ENCODE measurements at regions not wholly inside any gene's neighbourhood (a gene's known extent, or its start where the extent isn't known, plus 50 kb on each side); places are given as distances from the start of the nearest gene placed in this dataset.

GRCh38 chr6:103000688-103001087 is 1607.2 kb downstream of the GRIK2 start:
- H3K4me1 ChIP-seq (ENCODE audit: insufficient read depth, low read length, severe bottlenecking), result peaks cover 25% of the 10 kb centered on the region
- no peaks in the 10 kb centered on the region for H3F3A ChIP-seq (ENCODE audit: insufficient read depth, low read length)
- peak overlapping the region; percentile 99 for H2AFZ ChIP-seq (ENCODE audit: low read length)
- H3K79me2 ChIP-seq (ENCODE audit: insufficient read depth, low read length), result no peaks in the 10 kb centered on the region
- TF ChIP-seq EZH2 (IDR thresholded peaks at IDR 0.05; ENCODE audit: borderline replicate concordance, low read length), result no peak
- TF ChIP-seq, protein P1, sequence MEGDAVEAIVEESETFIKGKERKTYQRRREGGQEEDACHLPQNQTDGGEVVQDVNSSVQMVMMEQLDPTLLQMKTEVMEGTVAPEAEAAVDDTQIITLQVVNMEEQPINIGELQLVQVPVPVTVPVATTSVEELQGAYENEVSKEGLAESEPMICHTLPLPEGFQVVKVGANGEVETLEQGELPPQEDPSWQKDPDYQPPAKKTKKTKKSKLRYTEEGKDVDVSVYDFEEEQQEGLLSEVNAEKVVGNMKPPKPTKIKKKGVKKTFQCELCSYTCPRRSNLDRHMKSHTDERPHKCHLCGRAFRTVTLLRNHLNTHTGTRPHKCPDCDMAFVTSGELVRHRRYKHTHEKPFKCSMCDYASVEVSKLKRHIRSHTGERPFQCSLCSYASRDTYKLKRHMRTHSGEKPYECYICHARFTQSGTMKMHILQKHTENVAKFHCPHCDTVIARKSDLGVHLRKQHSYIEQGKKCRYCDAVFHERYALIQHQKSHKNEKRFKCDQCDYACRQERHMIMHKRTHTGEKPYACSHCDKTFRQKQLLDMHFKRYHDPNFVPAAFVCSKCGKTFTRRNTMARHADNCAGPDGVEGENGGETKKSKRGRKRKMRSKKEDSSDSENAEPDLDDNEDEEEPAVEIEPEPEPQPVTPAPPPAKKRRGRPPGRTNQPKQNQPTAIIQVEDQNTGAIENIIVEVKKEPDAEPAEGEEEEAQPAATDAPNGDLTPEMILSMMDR (IDR thresholded peaks at IDR 0.05; ENCODE audit: low read length), result no peak
- 0 out of 2 replicates have a peak, but pooled peaks cover 3% of the 10 kb centered on the region for H3K9me3 ChIP-seq (ENCODE audit: low read length)
- H3K27ac ChIP-seq (ENCODE audit: low read depth, low read length, poor library complexity, severe bottlenecking), result no peak overlapping the region
- H3K9ac ChIP-seq (ENCODE audit: low read length), result peak overlapping the region; percentile 27; the same call in 1 of the 2 replicates
- no peaks in the 10 kb centered on the region for H4K20me1 ChIP-seq (ENCODE audit: insufficient read depth, low read length)
- H3K36me3 ChIP-seq (ENCODE audit: insufficient read depth, low read length), result no peaks in the 10 kb centered on the region
- no peaks in the 10 kb centered on the region for H3K27me3 ChIP-seq (ENCODE audit: insufficient read depth, low read length)
- H3K9me2 ChIP-seq (ENCODE audit: low read depth, low read length), result no peaks in the 10 kb centered on the region
- peak overlapping the region; percentile 65 for H3K4me2 ChIP-seq (ENCODE audit: low read length)
- H3K4me3 ChIP-seq (ENCODE audit: low read depth, low read length, poor library complexity, severe bottlenecking), result peak overlapping the region; percentile 23

DNA sequence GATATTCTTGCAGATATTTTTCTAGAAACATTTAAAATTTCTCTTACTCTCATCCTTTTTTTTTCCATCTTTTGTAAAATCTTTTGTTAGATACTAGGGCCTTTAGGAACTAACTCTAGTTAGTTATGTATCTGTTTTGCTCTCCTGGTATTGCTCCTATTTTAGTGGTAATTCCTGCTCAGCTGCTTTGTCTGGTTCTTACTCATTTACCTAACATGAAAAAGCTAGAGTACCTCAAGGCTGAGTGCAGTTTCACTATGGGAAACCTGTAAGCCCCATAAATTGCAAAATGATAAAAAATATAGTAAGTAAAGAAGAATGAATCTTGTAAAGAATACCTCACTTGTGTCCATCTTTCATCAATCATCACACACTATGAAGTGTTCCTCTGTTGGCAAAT is 1602.0 kb downstream of the GRIK2 start:
- Histone ChIP-seq H3K27me3 (ENCODE audit: insufficient read depth, low read length) (no peaks in the 10 kb centered on the region), H3K4me1 (ENCODE audit: insufficient read depth, low read length, severe bottlenecking) (peaks cover 25% of the 10 kb centered on the region), H3F3A (ENCODE audit: insufficient read depth, low read length) (no peaks in the 10 kb centered on the region), H3K79me2 (ENCODE audit: insufficient read depth, low read length) (no peaks in the 10 kb centered on the region), H3K4me3 (ENCODE audit: low read depth, low read length, poor library complexity, severe bottlenecking) (no peak overlapping the region), H4K20me1 (ENCODE audit: insufficient read depth, low read length) (no peaks in the 10 kb centered on the region), H3K27ac (ENCODE audit: low read depth, low read length, poor library complexity, severe bottlenecking) (no peak overlapping the region), H3K4me2 (ENCODE audit: low read length) (no peak overlapping the region), H3K36me3 (ENCODE audit: insufficient read depth, low read length) (no peaks in the 10 kb centered on the region), H2AFZ (ENCODE audit: low read length) (no peak overlapping the region), H3K9me2 (ENCODE audit: low read depth, low read length) (no peaks in the 10 kb centered on the region), H3K9ac (ENCODE audit: low read length) (no peak overlapping the region), H3K9me3 (ENCODE audit: low read length) (0 out of 2 replicates have a peak, but pooled peaks cover 3% of the 10 kb centered on the region)
- TF ChIP-seq, protein P1 (IDR thresholded peaks at IDR 0.05; ENCODE audit: low read length), result no peak
- no peak for TF ChIP-seq EZH2 (IDR thresholded peaks at IDR 0.05; ENCODE audit: borderline replicate concordance, low read length)

DNA sequence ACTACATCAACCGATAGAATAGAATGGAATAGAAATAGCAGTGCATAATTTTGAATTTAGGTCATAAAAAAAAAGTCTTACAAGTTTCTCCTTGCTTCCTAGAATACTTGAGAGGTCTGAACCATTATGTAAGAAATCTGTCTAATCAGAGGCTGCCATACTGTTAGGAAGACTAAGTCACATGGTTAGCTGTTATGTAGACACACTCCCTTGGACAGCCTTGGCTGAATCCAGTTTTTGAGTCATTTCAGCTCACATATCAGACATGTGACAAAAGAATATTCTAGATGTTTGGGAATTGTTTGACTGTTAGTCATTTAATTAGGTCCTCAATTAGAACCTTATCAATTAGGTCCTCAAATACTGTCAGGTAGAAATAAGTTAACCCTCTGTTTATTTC is 1601.4 kb downstream of the GRIK2 start:
- H3K79me2 ChIP-seq (ENCODE audit: insufficient read depth, low read length), result no peaks in the 10 kb centered on the region
- TF ChIP-seq EZH2 (IDR thresholded peaks at IDR 0.05; ENCODE audit: borderline replicate concordance, low read length), result no peak
- TF ChIP-seq, protein P1 (IDR thresholded peaks at IDR 0.05; ENCODE audit: low read length), result no peak
- H3K9me3 ChIP-seq (ENCODE audit: low read length), result 0 out of 2 replicates have a peak, but pooled peaks cover 3% of the 10 kb centered on the region

More for the DNA sequence above, 1601.4 kb downstream of the GRIK2 start:
- Histone ChIP-seq H3K27ac (ENCODE audit: low read depth, low read length, poor library complexity, severe bottlenecking) (no peak overlapping the region), H3K9ac (ENCODE audit: low read length) (no peak overlapping the region), H3K27me3 (ENCODE audit: insufficient read depth, low read length) (no peaks in the 10 kb centered on the region), H3K4me3 (ENCODE audit: low read depth, low read length, poor library complexity, severe bottlenecking) (no peak overlapping the region), H3K4me1 (ENCODE audit: insufficient read depth, low read length, severe bottlenecking) (peaks cover 19% of the 10 kb centered on the region), H3K36me3 (ENCODE audit: insufficient read depth, low read length) (no peaks in the 10 kb centered on the region), H3K4me2 (ENCODE audit: low read length) (no peak overlapping the region), H2AFZ (ENCODE audit: low read length) (no peak overlapping the region), H3K9me2 (ENCODE audit: low read depth, low read length) (no peaks in the 10 kb centered on the region), H4K20me1 (ENCODE audit: insufficient read depth, low read length) (no peaks in the 10 kb centered on the region), H3F3A (ENCODE audit: insufficient read depth, low read length) (no peaks in the 10 kb centered on the region)

Measured in OCI-LY1 (cell line).